ENCODE measurements at regions not wholly inside any gene's neighbourhood (a gene's known extent, or its start where the extent isn't known, plus 50 kb on each side); places are given as distances from the start of the nearest gene placed in this dataset.

DNA sequence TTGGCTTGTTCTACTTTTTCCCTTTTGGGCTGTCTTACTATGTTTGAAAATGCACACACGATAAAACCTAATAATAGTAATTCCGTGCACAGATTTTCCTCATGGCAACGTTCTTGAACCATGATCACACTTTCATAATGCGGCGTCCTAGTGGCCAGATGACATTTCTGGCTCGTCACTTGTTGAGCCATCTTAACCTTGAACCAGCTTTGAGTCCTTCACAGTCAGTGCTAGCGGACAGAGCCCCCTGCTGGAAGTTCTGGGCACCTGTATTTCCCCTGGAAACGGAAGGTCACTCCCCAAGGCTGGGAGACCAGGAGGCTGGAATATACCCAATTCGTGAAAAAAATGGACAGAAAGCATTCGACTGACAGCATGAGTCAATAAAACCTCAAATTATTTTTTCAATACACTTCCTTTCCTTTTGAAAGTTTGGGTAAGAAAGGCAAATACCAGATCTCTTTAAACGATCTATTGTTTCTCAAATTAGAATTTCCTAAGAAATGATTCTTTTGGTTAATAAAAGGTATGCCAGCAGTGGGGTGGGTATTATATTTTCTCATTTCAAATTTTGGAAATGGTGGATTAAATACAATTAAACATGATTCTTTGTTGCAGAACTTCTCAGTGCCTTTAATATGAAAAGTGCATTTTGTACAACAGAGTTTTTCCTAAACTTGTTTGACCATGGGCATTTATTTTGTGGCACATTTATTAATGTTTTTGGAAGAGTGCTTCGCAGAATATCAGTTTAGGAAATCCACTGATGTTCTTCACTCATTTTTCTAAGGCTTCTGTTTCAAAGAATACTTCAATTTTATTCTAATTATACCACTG is 542.3 kb downstream of the QKI start (continued):
- TF ChIP-seq, protein P1, sequence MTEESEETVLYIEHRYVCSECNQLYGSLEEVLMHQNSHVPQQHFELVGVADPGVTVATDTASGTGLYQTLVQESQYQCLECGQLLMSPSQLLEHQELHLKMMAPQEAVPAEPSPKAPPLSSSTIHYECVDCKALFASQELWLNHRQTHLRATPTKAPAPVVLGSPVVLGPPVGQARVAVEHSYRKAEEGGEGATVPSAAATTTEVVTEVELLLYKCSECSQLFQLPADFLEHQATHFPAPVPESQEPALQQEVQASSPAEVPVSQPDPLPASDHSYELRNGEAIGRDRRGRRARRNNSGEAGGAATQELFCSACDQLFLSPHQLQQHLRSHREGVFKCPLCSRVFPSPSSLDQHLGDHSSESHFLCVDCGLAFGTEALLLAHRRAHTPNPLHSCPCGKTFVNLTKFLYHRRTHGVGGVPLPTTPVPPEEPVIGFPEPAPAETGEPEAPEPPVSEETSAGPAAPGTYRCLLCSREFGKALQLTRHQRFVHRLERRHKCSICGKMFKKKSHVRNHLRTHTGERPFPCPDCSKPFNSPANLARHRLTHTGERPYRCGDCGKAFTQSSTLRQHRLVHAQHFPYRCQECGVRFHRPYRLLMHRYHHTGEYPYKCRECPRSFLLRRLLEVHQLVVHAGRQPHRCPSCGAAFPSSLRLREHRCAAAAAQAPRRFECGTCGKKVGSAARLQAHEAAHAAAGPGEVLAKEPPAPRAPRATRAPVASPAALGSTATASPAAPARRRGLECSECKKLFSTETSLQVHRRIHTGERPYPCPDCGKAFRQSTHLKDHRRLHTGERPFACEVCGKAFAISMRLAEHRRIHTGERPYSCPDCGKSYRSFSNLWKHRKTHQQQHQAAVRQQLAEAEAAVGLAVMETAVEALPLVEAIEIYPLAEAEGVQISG (CRISPR knock-in tag; IDR thresholded peaks at IDR 0.05), result peak; percentile 50
- TF ChIP-seq, protein P2, sequence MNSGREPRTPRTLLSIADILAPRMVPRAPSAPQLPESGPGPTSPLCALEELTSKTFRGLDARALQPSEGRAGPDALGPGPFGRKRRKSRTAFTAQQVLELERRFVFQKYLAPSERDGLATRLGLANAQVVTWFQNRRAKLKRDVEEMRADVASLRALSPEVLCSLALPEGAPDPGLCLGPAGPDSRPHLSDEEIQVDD (CRISPR knock-in tag; IDR thresholded peaks at IDR 0.05; ENCODE audit: borderline replicate concordance), result no peak
- TF ChIP-seq ZSCAN29 (CRISPR knock-in tag; conservative IDR thresholded peaks at IDR 0.05), result no peak
- no peak for TF ChIP-seq ISX (CRISPR knock-in tag; conservative IDR thresholded peaks at IDR 0.05)
- TF ChIP-seq SOX5 (CRISPR knock-in tag; IDR thresholded peaks at IDR 0.05; ENCODE audit: borderline replicate concordance), result peak; percentile 35; the same call in 1 of the 2 replicates
- no peak for TF ChIP-seq NR2F6 (IDR thresholded peaks at IDR 0.05)
- TF ChIP-seq NR2F6 (CRISPR knock-in tag; IDR thresholded peaks at IDR 0.05), result peak; percentile 63
- TF ChIP-seq DNMT3B (CRISPR knock-in tag; conservative IDR thresholded peaks at IDR 0.05), result no peak
- no peak for TF ChIP-seq KLF12 (CRISPR knock-in tag; IDR thresholded peaks at IDR 0.05; ENCODE audit: borderline replicate concordance)
- no peak for TF ChIP-seq KLF6 (CRISPR knock-in tag; IDR thresholded peaks at IDR 0.05)
- 0 out of 2 replicates have a peak, but pooled peaks have one; percentile 52 for TF ChIP-seq SMAD3 (CRISPR knock-in tag; IDR thresholded peaks at IDR 0.05)
- TF ChIP-seq, protein P3, sequence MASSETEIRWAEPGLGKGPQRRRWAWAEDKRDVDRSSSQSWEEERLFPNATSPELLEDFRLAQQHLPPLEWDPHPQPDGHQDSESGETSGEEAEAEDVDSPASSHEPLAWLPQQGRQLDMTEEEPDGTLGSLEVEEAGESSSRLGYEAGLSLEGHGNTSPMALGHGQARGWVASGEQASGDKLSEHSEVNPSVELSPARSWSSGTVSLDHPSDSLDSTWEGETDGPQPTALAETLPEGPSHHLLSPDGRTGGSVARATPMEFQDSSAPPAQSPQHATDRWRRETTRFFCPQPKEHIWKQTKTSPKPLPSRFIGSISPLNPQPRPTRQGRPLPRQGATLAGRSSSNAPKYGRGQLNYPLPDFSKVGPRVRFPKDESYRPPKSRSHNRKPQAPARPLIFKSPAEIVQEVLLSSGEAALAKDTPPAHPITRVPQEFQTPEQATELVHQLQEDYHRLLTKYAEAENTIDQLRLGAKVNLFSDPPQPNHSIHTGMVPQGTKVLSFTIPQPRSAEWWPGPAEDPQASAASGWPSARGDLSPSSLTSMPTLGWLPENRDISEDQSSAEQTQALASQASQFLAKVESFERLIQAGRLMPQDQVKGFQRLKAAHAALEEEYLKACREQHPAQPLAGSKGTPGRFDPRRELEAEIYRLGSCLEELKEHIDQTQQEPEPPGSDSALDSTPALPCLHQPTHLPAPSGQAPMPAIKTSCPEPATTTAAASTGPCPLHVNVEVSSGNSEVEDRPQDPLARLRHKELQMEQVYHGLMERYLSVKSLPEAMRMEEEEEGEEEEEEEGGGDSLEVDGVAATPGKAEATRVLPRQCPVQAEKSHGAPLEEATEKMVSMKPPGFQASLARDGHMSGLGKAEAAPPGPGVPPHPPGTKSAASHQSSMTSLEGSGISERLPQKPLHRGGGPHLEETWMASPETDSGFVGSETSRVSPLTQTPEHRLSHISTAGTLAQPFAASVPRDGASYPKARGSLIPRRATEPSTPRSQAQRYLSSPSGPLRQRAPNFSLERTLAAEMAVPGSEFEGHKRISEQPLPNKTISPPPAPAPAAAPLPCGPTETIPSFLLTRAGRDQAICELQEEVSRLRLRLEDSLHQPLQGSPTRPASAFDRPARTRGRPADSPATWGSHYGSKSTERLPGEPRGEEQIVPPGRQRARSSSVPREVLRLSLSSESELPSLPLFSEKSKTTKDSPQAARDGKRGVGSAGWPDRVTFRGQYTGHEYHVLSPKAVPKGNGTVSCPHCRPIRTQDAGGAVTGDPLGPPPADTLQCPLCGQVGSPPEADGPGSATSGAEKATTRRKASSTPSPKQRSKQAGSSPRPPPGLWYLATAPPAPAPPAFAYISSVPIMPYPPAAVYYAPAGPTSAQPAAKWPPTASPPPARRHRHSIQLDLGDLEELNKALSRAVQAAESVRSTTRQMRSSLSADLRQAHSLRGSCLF (CRISPR knock-in tag; IDR thresholded peaks at IDR 0.05; ENCODE audit: borderline replicate concordance), result no peak
- no peak for TF ChIP-seq TOE1 (CRISPR knock-in tag; IDR thresholded peaks at IDR 0.05)
- TF ChIP-seq, protein P4, sequence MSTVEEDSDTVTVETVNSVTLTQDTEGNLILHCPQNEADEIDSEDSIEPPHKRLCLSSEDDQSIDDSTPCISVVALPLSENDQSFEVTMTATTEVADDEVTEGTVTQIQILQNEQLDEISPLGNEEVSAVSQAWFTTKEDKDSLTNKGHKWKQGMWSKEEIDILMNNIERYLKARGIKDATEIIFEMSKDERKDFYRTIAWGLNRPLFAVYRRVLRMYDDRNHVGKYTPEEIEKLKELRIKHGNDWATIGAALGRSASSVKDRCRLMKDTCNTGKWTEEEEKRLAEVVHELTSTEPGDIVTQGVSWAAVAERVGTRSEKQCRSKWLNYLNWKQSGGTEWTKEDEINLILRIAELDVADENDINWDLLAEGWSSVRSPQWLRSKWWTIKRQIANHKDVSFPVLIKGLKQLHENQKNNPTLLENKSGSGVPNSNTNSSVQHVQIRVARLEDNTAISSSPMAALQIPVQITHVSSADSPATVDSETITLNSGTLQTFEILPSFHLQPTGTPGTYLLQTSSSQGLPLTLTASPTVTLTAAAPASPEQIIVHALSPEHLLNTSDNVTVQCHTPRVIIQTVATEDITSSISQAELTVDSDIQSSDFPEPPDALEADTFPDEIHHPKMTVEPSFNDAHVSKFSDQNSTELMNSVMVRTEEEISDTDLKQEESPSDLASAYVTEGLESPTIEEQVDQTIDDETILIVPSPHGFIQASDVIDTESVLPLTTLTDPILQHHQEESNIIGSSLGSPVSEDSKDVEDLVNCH (CRISPR knock-in tag; IDR thresholded peaks at IDR 0.05), result no peak
- no peak for TF ChIP-seq ZNF629 (CRISPR knock-in tag; conservative IDR thresholded peaks at IDR 0.05)
- TF ChIP-seq MED1 (CRISPR knock-in tag; IDR thresholded peaks at IDR 0.05), result 0 out of 2 replicates have a peak, but pooled peaks have one; percentile 41
- no peak for TF ChIP-seq RBAK (CRISPR knock-in tag; IDR thresholded peaks at IDR 0.05)

All from HepG2 (cell line).